PFSK-1 (cell line): ENCODE measurements at regions not wholly inside any gene's neighbourhood (a gene's known extent, or its start where the extent isn't known, plus 50 kb on each side); places are given as distances from the start of the nearest gene placed in this dataset.

Experiments used
- POLR2AphosphoS5 ChIP-seq: IDR thresholded peaks from 2 replicates; pipeline ENCODE4 v1.6.1; 2012; ENCODE audit warnings: low read depth, mild to moderate bottlenecking, control low read depth, low read length, moderate library complexity
- REST ChIP-seq, 2 experiments: IDR thresholded peaks; 2 replicates each; pipeline versions ENCODE4 v1.6.1 to v1.8.0; 2011 to 2012; ENCODE audit warnings: low read depth in 2 of 2, low read length in 2 of 2, control low read depth in 1 of 2, inconsistent platforms in 1 of 2, mild to moderate bottlenecking in 1 of 2, moderate library complexity in 1 of 2; ENCODE audit not compliant: insufficient read depth in 1 of 2
- TAF1 ChIP-seq: IDR thresholded peaks from 2 replicates; pipeline ENCODE4 v1.6.1; 2012; ENCODE audit warnings: low read length, control low read depth, borderline replicate concordance; ENCODE audit not compliant: insufficient read depth

- no peak for TF ChIP-seq REST (IDR thresholded peaks at IDR 0.05; ENCODE audit: insufficient read depth in 1 of 2, low read depth in 2 of 2, low read length in 2 of 2)
- TF ChIP-seq POLR2AphosphoS5, result no peak
- TF ChIP-seq TAF1, result no peak
These were observed 106.2 kb upstream of the TUT7 start for GRCh38 chr9:86460216-86461002.
